ENCODE measurements at regions not wholly inside any gene's neighbourhood (a gene's known extent, or its start where the extent isn't known, plus 50 kb on each side); places are given as distances from the start of the nearest gene placed in this dataset.

- TF ChIP-seq CTCF (IDR thresholded peaks at IDR 0.05; ENCODE audit: borderline replicate concordance, extremely low read depth, low read length, poor library complexity, severe bottlenecking): no peak
- no peak for TF ChIP-seq EZH2 (IDR thresholded peaks at IDR 0.05; ENCODE audit: borderline replicate concordance, low read depth, low read length, severe bottlenecking)
Observed at GRCh38 chr3:139103484-139103883, 58.8 kb upstream of the PRR23C start.

Measured in DND-41 (cell line).